NCI-H748 (cell line): ENCODE measurements at regions not wholly inside any gene's neighbourhood (a gene's known extent, or its start where the extent isn't known, plus 50 kb on each side); places are given as distances from the start of the nearest gene placed in this dataset.

Source experiments
- DNase-seq: peaks from one replicate; lab custom pipeline; 2025; ENCODE audit not compliant: unreplicated experiment; lab: John Stamatoyannopoulos, UW

GRCh38 chr10:61548364-61548763 lies 95.2 kb upstream of the TMEM26 start:
- DNase-seq: no peak

GRCh38 chr10:61547297-61547696 lies 94.1 kb upstream of the TMEM26 start:
- DNase-seq: no peak

- no peak for DNase-seq
These were observed 92.0 kb upstream of the TMEM26 start for GRCh38 chr10:61545170-61545569.

- DNase-seq: no peak
These were observed 90.7 kb upstream of the TMEM26 start for GRCh38 chr10:61543831-61544230.

- DNase-seq: no peak
These were observed 89.4 kb upstream of the TMEM26 start for GRCh38 chr10:61542596-61542995.

- DNase-seq: no peak
These were observed 88.8 kb upstream of the TMEM26 start for GRCh38 chr10:61541960-61542359.

- no peak for DNase-seq
These were observed 86.7 kb upstream of the TMEM26 start for GRCh38 chr10:61539876-61540275.

GRCh38 chr10:61529208-61529607 lies 76.0 kb upstream of the TMEM26 start:
- DNase-seq: no peak

- DNase-seq: no peak
These were observed 49.9 kb upstream of the TMEM26 start for GRCh38 chr10:61503051-61503450.
